ENCODE measurements at regions not wholly inside any gene's neighbourhood (a gene's known extent, or its start where the extent isn't known, plus 50 kb on each side); places are given as distances from the start of the nearest gene placed in this dataset.

DNA sequence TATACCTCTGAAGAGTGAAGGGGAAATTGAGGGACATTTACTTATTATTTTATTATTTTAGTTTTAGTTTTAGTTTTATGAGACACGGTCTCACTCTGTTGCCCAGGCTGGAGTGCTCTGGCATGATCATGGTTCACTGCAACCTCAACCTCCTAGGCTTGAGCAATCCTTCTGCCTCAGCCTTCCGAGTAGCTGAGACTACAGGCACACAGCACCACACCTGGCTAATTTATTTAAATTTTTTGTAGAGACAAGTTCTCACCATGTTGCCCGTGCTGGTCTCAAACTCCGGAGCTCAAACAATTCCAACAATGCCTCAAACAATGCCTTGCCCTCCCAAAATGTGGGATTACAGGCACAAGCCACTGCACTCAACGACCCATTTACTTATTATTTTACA lies 68.4 kb upstream of the BMP2K start:
- TF ChIP-seq CTCF (IDR thresholded peaks at IDR 0.05): no peak
- TF ChIP-seq POLR2A (IDR thresholded peaks at IDR 0.05): no peak
